Bone marrow (tissue), 2 donors: ENCODE measurements at regions not wholly inside any gene's neighbourhood (a gene's known extent, or its start where the extent isn't known, plus 50 kb on each side); places are given as distances from the start of the nearest gene placed in this dataset.
A peak's percentile ranks its signal among the peaks of the same experiment; 100 is the strongest.

Experiments
- DNase-seq, 2 donors: peaks; one replicate each; lab custom pipeline; 2025; lab: John Stamatoyannopoulos, UW

GRCh38 chr16:86018071-86018470 lies 119.1 kb downstream of the IRF8 start:
- no peak for DNase-seq

- peak; percentile 39 to 89 for DNase-seq
These were observed 119.5 kb downstream of the IRF8 start for GRCh38 chr16:86018487-86018886.

- DNase-seq: no peak
These were observed 120.0 kb downstream of the IRF8 start for GRCh38 chr16:86018941-86019340.

- no peak for DNase-seq
These were observed 120.6 kb downstream of the IRF8 start for GRCh38 chr16:86019446-86020047.

DNA sequence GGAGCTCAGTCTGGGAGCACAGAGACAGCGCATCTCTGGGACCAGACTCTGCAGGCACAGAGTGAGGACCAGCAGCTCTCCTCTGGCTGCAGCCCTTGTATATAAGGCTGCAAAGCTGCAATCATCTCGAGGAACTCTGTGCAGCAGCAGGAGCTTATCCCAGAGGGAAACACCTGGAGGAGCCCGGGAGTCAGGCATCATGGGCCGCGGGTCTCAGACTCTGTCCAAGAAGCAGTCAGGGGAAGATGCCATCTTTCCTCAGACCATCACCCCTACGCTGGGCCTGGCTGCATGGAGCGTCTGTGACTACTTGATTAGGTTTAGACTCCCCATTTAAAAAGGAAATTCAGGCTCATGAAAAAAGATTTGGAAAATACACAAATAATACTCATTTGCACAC lies 122.0 kb downstream of the IRF8 start:
- no peak for DNase-seq

- DNase-seq: no peak
These were observed 123.5 kb downstream of the IRF8 start for GRCh38 chr16:86022381-86022960.

- DNase-seq: no peak
These were observed 125.2 kb downstream of the IRF8 start for GRCh38 chr16:86024210-86024609.

DNA sequence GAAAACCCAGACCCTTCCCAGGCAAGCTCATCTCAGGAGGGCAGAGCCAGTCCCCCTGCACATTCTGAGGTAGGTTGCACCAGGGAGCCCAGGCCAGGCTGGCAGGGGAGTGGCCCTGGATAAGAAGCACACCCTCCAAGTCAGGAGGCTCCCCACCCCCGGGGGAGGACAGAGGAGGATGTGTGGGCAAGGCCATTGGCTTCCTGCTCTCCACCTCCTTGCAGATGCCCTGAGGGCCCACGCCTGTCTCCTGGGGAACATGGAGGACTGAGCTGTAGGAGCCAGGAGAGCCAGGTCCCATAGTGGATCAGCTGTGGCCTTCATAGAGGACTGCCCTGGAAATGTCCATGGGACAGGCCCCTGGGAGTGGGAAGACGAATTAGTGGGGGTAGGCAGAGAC lies 126.7 kb downstream of the IRF8 start:
- DNase-seq: no peak

DNA sequence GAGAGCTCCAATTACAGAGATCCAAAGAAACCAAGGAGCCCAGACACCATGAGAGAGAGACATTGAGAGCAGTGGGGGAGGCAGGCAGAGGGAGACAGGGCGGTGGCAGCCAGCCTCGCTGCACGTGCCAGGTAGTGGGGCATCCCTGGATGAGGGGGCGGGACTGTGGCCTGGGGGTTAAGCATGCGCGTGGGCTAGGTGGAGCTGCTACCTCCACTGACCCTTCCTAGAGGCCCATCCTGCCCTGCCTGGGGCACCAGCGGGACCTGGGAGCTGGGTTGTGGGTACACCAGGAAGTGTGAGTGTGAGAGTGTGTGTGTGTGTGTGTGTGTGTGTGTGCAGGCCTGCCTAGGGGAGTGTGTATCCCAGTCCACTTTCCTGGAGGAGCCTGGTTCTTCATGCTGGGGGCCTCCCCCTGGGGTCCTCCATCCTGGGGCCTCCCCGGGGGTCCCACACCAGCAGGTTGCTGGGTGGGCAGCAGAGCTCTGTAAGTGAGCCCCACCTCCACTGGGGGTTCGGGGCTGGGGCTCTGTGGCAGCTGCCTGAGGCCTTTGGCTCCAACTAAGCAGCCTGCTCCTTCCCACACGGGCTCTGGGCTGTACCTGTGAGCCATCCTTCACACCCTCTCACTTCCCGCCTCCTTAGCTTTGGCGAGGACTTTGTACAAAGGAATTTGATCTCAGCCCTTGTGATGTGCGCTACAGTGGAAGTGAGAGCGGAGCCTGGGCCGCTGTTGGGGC lies 127.4 kb downstream of the IRF8 start:
- no peak for DNase-seq

GRCh38 chr16:86026916-86027315 lies 128.0 kb downstream of the IRF8 start:
- DNase-seq: no peak

- no peak for DNase-seq
These were observed 128.6 kb downstream of the IRF8 start for GRCh38 chr16:86027373-86028126.

DNA sequence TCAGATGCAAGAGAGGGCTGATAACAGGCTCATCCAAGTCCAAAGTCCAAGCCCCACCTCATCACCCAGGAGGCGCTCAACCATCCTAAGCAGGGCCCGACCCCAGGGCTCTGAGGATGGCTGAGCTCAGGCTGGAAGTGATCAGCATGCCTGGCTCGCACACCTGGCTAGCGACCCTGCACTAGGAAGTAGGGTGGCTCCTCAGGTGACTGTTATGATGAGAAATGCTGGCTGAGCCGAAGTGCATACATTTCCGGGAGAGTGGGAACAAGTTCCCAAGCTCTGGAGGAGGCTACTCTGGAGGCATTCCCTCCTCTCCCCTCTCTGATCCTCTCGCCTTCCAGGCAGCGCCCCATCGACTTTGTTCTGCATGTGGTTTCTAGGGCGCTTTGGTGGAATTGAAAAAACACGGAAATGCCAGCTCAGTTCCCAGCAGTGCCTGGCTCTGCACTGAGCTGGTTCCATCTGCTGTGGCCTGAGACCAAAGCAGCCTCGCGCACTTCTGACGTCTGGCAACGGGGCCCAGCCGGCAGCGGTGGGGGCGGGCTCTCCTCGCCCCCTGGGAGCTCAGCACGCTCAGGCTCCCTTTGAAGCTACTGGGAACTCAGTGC lies 130.3 kb downstream of the IRF8 start:
- no peak for DNase-seq

DNA sequence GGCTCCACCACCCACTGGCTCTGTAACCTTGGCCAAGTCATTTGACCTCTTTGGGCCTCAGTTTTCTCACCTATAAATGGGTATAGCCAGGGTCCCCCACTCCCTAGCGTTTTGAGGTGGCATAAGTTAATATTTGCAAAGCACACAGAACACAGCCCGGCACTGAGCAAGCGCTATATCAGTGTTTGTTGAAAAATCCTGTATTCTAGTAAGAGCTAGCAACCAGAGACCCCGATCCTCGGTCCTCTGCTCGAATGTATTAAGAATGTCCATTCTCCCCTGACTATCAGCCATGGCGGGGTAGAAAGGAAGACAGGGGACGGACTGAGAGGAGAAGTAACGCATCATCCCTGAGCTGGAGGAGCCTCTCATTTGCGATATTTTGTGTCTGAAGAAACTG lies 131.2 kb downstream of the IRF8 start:
- DNase-seq: no peak

- no peak for DNase-seq
These were observed 132.2 kb downstream of the IRF8 start for GRCh38 chr16:86031141-86031678.

DNA sequence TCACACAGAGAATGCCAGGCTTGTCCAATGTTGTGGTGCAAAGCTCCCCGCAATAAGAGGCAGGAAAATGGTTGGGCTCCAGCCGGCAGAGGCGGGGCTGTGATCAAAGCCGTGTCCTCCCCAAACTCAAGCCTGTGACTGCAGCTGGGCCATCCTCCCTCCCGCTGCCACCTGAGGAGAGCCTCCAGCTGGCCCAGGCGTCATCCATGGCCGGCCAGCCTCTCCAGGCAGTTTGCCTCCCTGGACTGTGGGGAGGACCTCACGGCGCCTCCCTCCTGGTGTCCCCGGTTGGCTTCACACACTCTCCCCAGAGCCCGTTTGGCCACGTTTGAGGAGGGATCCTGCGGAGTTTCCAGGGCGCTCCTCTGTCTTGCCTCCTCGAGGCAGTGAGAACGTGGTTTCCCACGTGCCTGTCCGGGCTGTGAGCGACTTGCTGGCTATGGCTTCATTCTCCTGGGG lies 134.1 kb downstream of the IRF8 start:
- DNase-seq: no peak

- DNase-seq: no peak
These were observed 135.0 kb downstream of the IRF8 start for GRCh38 chr16:86033971-86034370.

DNA sequence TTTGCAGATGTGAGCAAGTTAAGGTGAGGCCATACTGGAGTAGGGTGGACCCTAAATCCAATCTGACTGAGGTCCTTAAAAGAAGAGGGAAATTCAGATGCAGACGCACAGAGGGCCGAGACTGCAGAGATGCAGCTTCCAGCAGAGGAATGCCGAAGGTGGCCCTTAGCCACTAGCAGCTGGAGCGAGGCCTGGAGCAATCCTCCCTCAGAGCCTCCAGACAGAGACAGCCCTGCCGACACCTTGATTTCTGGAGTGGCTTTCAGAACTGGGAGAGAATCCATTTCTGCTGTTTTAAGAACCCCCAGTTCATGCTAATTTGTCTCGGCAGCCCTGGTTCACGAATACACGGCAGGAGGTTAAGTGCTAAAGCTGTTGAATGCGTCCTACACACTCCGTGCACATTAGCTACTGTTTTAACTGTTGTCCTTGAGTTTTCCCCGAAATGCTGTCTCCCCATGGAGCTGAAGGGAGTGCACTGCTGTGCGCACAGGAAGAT lies 135.5 kb downstream of the IRF8 start:
- DNase-seq: no peak

- no peak for DNase-seq
These were observed 136.9 kb downstream of the IRF8 start for GRCh38 chr16:86035906-86036305.

GRCh38 chr16:86037999-86038925 lies 139.3 kb downstream of the IRF8 start:
- no peak for DNase-seq

DNA sequence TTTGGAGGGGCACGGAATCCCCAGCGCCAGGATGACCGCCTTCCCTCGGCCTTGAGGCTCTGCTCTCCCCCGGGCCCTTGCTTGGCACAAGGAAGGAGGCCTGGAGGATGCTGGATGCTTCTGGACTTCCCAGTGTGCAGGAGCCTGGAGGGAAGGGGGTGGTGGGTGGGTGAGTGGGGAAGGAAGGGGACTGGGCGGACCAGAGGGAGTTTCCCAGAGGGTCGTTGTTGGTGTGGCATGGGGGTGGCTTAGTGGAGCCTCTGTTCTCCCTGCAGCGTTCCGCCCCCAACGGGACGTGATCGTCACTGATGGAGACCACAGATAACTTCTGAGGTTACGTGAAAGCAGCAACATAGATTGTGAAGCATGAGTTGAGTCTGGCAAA lies 140.0 kb downstream of the IRF8 start:
- no peak for DNase-seq

DNA sequence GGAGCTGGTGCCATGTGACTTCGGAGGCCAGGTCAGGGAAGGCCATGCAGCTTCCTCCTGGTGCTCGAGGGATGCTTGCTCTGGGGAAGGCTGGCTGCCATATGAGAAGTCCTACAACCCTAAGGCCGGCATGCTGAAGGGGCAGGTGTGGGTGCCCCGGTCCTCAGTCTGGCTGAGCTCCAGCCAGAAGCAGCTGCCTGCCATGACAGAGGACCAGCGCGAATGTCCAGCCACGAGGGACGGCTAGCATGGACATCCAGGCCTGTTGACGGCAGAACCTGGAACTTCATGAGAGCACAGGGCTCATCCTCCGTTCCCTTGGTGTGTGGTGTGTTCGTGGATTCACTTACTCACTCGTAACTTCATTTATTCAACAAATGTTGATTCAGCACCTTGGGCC lies 140.6 kb downstream of the IRF8 start:
- no peak for DNase-seq
